Breast epithelium (tissue), 4 donors: ENCODE measurements at regions not wholly inside any gene's neighbourhood (a gene's known extent, or its start where the extent isn't known, plus 50 kb on each side); places are given as distances from the start of the nearest gene placed in this dataset.

ENCODE experiments used
- DNase-seq, 2 donors: peaks; one replicate each; pipeline ENCODE4 v3.0.0-alpha.2; 2019; ENCODE audit warnings: low spot score in 2 of 2
- H3K27ac ChIP-seq, 2 donors: fragments of 200-600 bp; sonication (generic) in 1 of 2; one replicate each; pipeline ENCODE4 v1.5.1; 2016 to 2019; ENCODE audit warnings: mild to moderate bottlenecking in 1 of 2
- H3K27me3 ChIP-seq, 2 donors: fragments of 200-600 bp; sonication (generic) in 1 of 2; one replicate each; pipeline versions ENCODE4 v1.5.1 to v1.6.0; 2017 to 2019; ENCODE audit warnings: control low read depth in 1 of 2, mild to moderate bottlenecking in 1 of 2
- H3K36me3 ChIP-seq: fragments of 200-600 bp; one replicate; pipeline ENCODE4 v1.5.1; 2019
- H3K4me1 ChIP-seq, 2 donors: fragments of 200-600 bp; sonication (generic); one replicate each; pipeline ENCODE4 v1.5.1; 2016 to 2019; ENCODE audit warnings: control low read depth in 1 of 2
- H3K4me3 ChIP-seq, 3 donors: fragments of 200-600 bp; sonication (generic); 1 replicate in 2 of 3; 2 replicates in 1 of 3; pipeline ENCODE4 v1.5.1; 2016 to 2019; ENCODE audit warnings: mild to moderate bottlenecking in 3 of 3, moderate library complexity in 2 of 3
- H3K9me3 ChIP-seq, 2 donors: fragments of 200-600 bp; sonication (generic) in 1 of 2; one replicate each; pipeline ENCODE4 v1.5.1; 2016 to 2019; ENCODE audit warnings: control low read depth in 1 of 2
- POLR2A ChIP-seq: fragments of 450-650 bp; IDR thresholded peaks from one replicate; pipeline ENCODE4 v1.6.1; 2016; ENCODE audit warnings: antibody characterized with exemption, mild to moderate bottlenecking, moderate library complexity
- POLR2AphosphoS5 ChIP-seq, 3 donors: sonication (generic); formaldehyde crosslinking; IDR thresholded peaks; one replicate each; pipeline ENCODE4 v1.6.1; 2017; ENCODE audit warnings: antibody characterized with exemption in 3 of 3
- intact Hi-C: fragments of 100-400 bp; cut with DNase I; formaldehyde crosslinking; loops from one replicate; pipeline ENCODE4 v1.15.1; 2023; ENCODE audit warnings: low total_unique reads
- TF ChIP-seq, protein P1 (sequence below), 3 donors: fragments of 450-650 bp; IDR thresholded peaks; one replicate each; pipeline ENCODE4 v1.5.1; 2016 to 2017; ENCODE audit warnings: antibody characterized with exemption in 3 of 3, mild to moderate bottlenecking in 3 of 3, moderate library complexity in 3 of 3

DNA sequence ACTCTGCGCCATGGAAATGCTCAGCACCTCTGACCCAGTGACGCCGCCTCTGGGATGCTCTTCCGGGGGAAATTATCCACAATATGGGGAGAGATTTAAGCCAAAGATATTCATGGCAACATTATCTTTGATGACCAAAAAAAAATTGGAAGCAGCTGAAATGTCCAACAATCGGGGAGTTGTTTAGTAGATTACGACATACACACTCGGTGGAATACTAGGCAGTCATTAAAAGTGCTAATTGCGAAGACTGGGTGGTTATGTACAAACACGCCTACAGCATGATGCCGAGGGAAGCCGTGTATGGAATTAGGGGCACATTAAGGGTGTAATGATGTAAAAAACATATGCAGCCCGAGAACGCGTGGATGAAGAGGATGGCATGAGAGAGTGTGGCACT is 75.2 kb downstream of the UNCX start:
- H3K9me3 ChIP-seq = peaks cover 0 to 14% of the 10 kb centered on the region in 2 donors
- H3K4me1 ChIP-seq = no peaks in the 10 kb centered on the region
- H3K4me3 ChIP-seq = no peak overlapping the region
- no peak overlapping the region for H3K27ac ChIP-seq
- no peaks in the 10 kb centered on the region for H3K36me3 ChIP-seq
- intact Hi-C loops = no loop called here
- TF ChIP-seq POLR2A (no peak), POLR2AphosphoS5 (IDR thresholded peaks at IDR 0.05) (no peak)
- TF ChIP-seq, protein P1, sequence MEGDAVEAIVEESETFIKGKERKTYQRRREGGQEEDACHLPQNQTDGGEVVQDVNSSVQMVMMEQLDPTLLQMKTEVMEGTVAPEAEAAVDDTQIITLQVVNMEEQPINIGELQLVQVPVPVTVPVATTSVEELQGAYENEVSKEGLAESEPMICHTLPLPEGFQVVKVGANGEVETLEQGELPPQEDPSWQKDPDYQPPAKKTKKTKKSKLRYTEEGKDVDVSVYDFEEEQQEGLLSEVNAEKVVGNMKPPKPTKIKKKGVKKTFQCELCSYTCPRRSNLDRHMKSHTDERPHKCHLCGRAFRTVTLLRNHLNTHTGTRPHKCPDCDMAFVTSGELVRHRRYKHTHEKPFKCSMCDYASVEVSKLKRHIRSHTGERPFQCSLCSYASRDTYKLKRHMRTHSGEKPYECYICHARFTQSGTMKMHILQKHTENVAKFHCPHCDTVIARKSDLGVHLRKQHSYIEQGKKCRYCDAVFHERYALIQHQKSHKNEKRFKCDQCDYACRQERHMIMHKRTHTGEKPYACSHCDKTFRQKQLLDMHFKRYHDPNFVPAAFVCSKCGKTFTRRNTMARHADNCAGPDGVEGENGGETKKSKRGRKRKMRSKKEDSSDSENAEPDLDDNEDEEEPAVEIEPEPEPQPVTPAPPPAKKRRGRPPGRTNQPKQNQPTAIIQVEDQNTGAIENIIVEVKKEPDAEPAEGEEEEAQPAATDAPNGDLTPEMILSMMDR (IDR thresholded peaks at IDR 0.05) = no peak
- peaks cover 0 to 19% of the 10 kb centered on the region in 2 donors for H3K27me3 ChIP-seq
- no peak for DNase-seq

DNA sequence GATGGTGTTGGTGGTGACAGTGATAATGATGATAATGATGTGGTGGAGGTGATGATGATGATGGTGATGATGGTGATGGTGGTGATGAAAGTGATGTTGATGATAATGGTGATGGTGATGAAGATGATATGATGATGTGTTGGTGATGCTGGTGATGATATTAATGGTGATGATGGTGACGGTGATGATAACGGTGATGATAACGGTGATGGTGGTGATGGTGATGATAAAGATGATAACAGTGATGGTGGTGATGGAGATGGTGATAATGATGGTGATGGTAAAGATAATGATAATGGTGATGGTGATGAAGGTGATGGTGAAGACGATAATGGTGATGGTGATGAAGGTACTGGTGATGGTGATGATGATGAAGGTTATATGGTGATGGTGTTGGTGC is 76.6 kb downstream of the UNCX start:
- DNase-seq = no peak
- no peaks in the 10 kb centered on the region for H3K36me3 ChIP-seq

GRCh38 chr7:1309996-1310395 is 77.3 kb downstream of the UNCX start:
- no peaks in the 10 kb centered on the region for H3K4me1 ChIP-seq
- H3K4me3 ChIP-seq = no peak overlapping the region
- DNase-seq = no peak
- H3K27me3 ChIP-seq = peaks cover 0 to 17% of the 10 kb centered on the region in 2 donors
- no peak for TF ChIP-seq POLR2A
- no peak for TF ChIP-seq POLR2AphosphoS5 (IDR thresholded peaks at IDR 0.05)
- TF ChIP-seq, protein P1 (IDR thresholded peaks at IDR 0.05) = no peak
- peaks cover 0 to 15% of the 10 kb centered on the region in 2 donors for H3K9me3 ChIP-seq
- intact Hi-C loops = no loop called here
- no peak overlapping the region for H3K27ac ChIP-seq
- H3K36me3 ChIP-seq = no peaks in the 10 kb centered on the region

More for the DNA sequence above, 76.6 kb downstream of the UNCX start:
- Histone ChIP-seq H3K27me3 (peaks cover 0 to 19% of the 10 kb centered on the region in 2 donors), H3K9me3 (peaks cover 0 to 15% of the 10 kb centered on the region in 2 donors), H3K4me1 (no peaks in the 10 kb centered on the region), H3K4me3 (no peak overlapping the region), H3K27ac (no peak overlapping the region)
- intact Hi-C loops = no loop called here
- TF ChIP-seq POLR2A (no peak), POLR2AphosphoS5 (IDR thresholded peaks at IDR 0.05) (no peak)
- TF ChIP-seq, protein P1 (IDR thresholded peaks at IDR 0.05) = no peak

DNA sequence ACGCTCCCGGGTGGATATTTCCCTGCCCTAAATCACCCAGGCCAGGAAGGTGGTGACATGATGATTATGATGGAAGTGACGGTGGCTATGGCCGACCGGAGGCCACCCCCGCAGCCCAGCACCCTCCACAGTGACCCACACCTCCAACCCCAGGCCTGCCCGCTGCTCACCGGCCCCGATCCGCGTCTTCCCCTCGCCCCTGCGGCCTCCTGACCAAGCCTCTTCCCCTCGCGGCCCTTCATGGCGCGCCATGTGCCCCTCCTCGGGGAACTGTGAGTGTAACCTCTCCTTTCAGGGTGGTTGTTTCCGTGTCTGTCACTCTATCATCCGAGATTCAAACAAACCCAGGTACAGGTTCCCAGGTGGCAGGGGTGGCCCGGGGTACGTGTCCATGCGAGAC is 78.3 kb downstream of the UNCX start:
- TF ChIP-seq POLR2A = no peak
- TF ChIP-seq, protein P1 (IDR thresholded peaks at IDR 0.05) = no peak
- TF ChIP-seq POLR2AphosphoS5 (IDR thresholded peaks at IDR 0.05) = no peak
- H3K36me3 ChIP-seq = no peaks in the 10 kb centered on the region
- peaks cover 0 to 15% of the 10 kb centered on the region in 2 donors for H3K9me3 ChIP-seq
- no peaks in the 10 kb centered on the region for H3K4me1 ChIP-seq
- peaks cover 0 to 15% of the 10 kb centered on the region in 2 donors for H3K27me3 ChIP-seq
- intact Hi-C loops = no loop called here
- H3K4me3 ChIP-seq = no peak overlapping the region
- H3K27ac ChIP-seq = no peak overlapping the region
- DNase-seq = no peak

GRCh38 chr7:1311406-1312135 is 78.9 kb downstream of the UNCX start:
- no peak overlapping the region for H3K27ac ChIP-seq
- H3K4me1 ChIP-seq = no peaks in the 10 kb centered on the region
- peaks cover 0 to 15% of the 10 kb centered on the region in 2 donors for H3K27me3 ChIP-seq
- no peak for DNase-seq
- intact Hi-C loops = no loop called here
- TF ChIP-seq, protein P1 (IDR thresholded peaks at IDR 0.05) = no peak
- TF ChIP-seq POLR2A = no peak
- TF ChIP-seq POLR2AphosphoS5 (IDR thresholded peaks at IDR 0.05) = no peak
- peaks cover 0 to 15% of the 10 kb centered on the region in 2 donors for H3K9me3 ChIP-seq
- no peak overlapping the region for H3K4me3 ChIP-seq
- no peaks in the 10 kb centered on the region for H3K36me3 ChIP-seq
